Vagina (tissue), 2 donors: ENCODE measurements at regions not wholly inside any gene's neighbourhood (a gene's known extent, or its start where the extent isn't known, plus 50 kb on each side); places are given as distances from the start of the nearest gene placed in this dataset.

Source experiments
- POLR2A ChIP-seq, 2 donors: fragments of 450-650 bp; IDR thresholded peaks; one replicate each; pipeline ENCODE4 v1.6.1; 2017; ENCODE audit warnings: antibody characterized with exemption in 2 of 2, mild to moderate bottlenecking in 2 of 2, moderate library complexity in 2 of 2
- TF ChIP-seq, protein P1 (sequence below), 3 experiments: fragments of 450-650 bp in 2 of 3; fragments of 200-600 bp in 1 of 3; sonication (generic) in 1 of 3; IDR thresholded peaks; one replicate each; pipeline ENCODE4 v1.5.1; 2017 to 2019; ENCODE audit warnings: antibody characterized with exemption in 3 of 3, mild to moderate bottlenecking in 2 of 3, moderate library complexity in 2 of 3

DNA sequence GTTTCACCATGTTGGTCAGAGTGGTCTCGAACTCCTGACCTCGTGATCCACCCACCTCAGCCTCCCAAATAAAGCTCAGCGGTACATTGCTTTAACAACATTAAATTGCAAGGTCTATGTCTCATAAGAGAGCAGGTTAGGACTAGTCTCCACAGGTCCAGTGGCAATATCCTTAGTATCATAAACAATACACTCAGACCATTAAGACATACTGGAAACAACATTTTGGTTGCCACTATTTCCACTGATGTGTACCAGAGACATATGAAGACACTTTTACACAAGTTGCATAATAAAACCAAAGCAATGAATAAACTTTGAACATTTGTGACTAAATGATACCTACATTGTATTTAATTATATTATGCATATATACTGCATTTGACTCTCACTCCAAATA, 1130.0 kb downstream of the TSN start:
- TF ChIP-seq, protein P1, sequence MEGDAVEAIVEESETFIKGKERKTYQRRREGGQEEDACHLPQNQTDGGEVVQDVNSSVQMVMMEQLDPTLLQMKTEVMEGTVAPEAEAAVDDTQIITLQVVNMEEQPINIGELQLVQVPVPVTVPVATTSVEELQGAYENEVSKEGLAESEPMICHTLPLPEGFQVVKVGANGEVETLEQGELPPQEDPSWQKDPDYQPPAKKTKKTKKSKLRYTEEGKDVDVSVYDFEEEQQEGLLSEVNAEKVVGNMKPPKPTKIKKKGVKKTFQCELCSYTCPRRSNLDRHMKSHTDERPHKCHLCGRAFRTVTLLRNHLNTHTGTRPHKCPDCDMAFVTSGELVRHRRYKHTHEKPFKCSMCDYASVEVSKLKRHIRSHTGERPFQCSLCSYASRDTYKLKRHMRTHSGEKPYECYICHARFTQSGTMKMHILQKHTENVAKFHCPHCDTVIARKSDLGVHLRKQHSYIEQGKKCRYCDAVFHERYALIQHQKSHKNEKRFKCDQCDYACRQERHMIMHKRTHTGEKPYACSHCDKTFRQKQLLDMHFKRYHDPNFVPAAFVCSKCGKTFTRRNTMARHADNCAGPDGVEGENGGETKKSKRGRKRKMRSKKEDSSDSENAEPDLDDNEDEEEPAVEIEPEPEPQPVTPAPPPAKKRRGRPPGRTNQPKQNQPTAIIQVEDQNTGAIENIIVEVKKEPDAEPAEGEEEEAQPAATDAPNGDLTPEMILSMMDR (IDR thresholded peaks at IDR 0.05), result no peak
- no peak for TF ChIP-seq POLR2A (IDR thresholded peaks at IDR 0.05)
